Peyer's patch (tissue), 4 donors: ENCODE measurements at regions not wholly inside any gene's neighbourhood (a gene's known extent, or its start where the extent isn't known, plus 50 kb on each side); places are given as distances from the start of the nearest gene placed in this dataset.

Experiments used
- DNase-seq, 3 donors: peaks; one replicate each; pipeline ENCODE4 v3.0.0-alpha.2; 2017 to 2019
- H3K27ac ChIP-seq, 4 donors: fragments of 200-600 bp; sonication (generic); one replicate each; pipeline ENCODE4 v1.5.1; 2016 to 2019
- H3K27me3 ChIP-seq, 2 donors: fragments of 200-600 bp; sonication (generic); one replicate each; pipeline ENCODE4 v1.5.1; 2019
- H3K36me3 ChIP-seq, 3 donors: fragments of 200-600 bp; sonication (generic); one replicate each; pipeline ENCODE4 v1.5.1; 2016 to 2019
- H3K4me1 ChIP-seq, 4 donors: fragments of 200-600 bp; sonication (generic); one replicate each; pipeline ENCODE4 v1.5.1; 2016 to 2019
- H3K4me3 ChIP-seq, 4 donors: fragments of 200-600 bp; sonication (generic); 1 replicate in 3 of 4; 2 replicates in 1 of 4; pipeline ENCODE4 v1.5.1; 2016 to 2019; ENCODE audit warnings: mild to moderate bottlenecking in 1 of 4
- H3K9me3 ChIP-seq, 4 donors: fragments of 200-600 bp; sonication (generic); one replicate each; pipeline ENCODE4 v1.5.1; 2016 to 2019; ENCODE audit warnings: mild to moderate bottlenecking in 1 of 4
- POLR2A ChIP-seq, 2 donors: fragments of 450-650 bp; IDR thresholded peaks; one replicate each; pipeline ENCODE4 v1.5.1; 2017; ENCODE audit warnings: antibody characterized with exemption in 2 of 2, mild to moderate bottlenecking in 2 of 2, moderate library complexity in 2 of 2
- TF ChIP-seq, protein P1 (sequence below), 6 experiments: fragments of 450-650 bp in 4 of 6; fragments of 200-600 bp in 2 of 6; sonication (generic) in 1 of 6; IDR thresholded peaks; one replicate each; pipeline ENCODE4 v1.5.1; 2017 to 2019; ENCODE audit warnings: antibody characterized with exemption in 6 of 6, mild to moderate bottlenecking in 3 of 6, moderate library complexity in 1 of 6

- no peak for DNase-seq
- no peak overlapping the region for H3K27ac ChIP-seq
- no peaks in the 10 kb centered on the region for H3K27me3 ChIP-seq
- H3K9me3 ChIP-seq = no peaks in the 10 kb centered on the region
- TF ChIP-seq, protein P1, sequence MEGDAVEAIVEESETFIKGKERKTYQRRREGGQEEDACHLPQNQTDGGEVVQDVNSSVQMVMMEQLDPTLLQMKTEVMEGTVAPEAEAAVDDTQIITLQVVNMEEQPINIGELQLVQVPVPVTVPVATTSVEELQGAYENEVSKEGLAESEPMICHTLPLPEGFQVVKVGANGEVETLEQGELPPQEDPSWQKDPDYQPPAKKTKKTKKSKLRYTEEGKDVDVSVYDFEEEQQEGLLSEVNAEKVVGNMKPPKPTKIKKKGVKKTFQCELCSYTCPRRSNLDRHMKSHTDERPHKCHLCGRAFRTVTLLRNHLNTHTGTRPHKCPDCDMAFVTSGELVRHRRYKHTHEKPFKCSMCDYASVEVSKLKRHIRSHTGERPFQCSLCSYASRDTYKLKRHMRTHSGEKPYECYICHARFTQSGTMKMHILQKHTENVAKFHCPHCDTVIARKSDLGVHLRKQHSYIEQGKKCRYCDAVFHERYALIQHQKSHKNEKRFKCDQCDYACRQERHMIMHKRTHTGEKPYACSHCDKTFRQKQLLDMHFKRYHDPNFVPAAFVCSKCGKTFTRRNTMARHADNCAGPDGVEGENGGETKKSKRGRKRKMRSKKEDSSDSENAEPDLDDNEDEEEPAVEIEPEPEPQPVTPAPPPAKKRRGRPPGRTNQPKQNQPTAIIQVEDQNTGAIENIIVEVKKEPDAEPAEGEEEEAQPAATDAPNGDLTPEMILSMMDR (IDR thresholded peaks at IDR 0.05) = no peak
- no peak for TF ChIP-seq POLR2A (IDR thresholded peaks at IDR 0.05)
- no peaks in the 10 kb centered on the region for H3K36me3 ChIP-seq
- no peak overlapping the region for H3K4me3 ChIP-seq
- H3K4me1 ChIP-seq = no peaks in the 10 kb centered on the region
These were observed 95.3 kb upstream of the FAM136A start for GRCh38 chr2:70397186-70397585.

DNA sequence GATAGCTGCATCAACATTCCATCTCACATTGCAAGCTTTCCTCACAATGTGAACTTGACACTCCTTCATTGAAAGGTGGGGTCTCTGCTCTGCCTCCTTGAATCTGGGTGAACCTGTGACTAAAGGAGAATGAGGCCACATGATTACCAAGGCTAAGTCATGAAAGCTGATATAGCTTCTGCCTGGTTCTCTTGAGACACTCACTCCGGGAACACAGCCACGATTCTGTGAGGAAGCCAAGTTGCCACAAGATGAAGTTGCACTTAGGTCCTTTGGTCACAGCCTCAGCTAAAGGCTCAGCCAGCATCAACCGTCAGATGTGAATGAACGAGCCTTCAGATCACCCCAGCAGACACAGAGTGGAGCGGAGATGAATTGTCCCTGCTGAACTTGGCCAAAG is 94.7 kb upstream of the FAM136A start:
- no peak overlapping the region for H3K27ac ChIP-seq
- H3K27me3 ChIP-seq = no peaks in the 10 kb centered on the region
- H3K9me3 ChIP-seq = no peaks in the 10 kb centered on the region
- H3K4me1 ChIP-seq = no peaks in the 10 kb centered on the region
- H3K4me3 ChIP-seq = no peak overlapping the region
- no peaks in the 10 kb centered on the region for H3K36me3 ChIP-seq
- DNase-seq = no peak
- no peak for TF ChIP-seq POLR2A (IDR thresholded peaks at IDR 0.05)
- TF ChIP-seq, protein P1 (IDR thresholded peaks at IDR 0.05) = no peak

- no peak for DNase-seq
- H3K36me3 ChIP-seq = no peaks in the 10 kb centered on the region
- TF ChIP-seq, protein P1 (IDR thresholded peaks at IDR 0.05) = no peak
- no peak for TF ChIP-seq POLR2A (IDR thresholded peaks at IDR 0.05)
- no peak overlapping the region for H3K4me3 ChIP-seq
- H3K27ac ChIP-seq = no peak overlapping the region
- no peaks in the 10 kb centered on the region for H3K27me3 ChIP-seq
- no peaks in the 10 kb centered on the region for H3K9me3 ChIP-seq
- H3K4me1 ChIP-seq = no peaks in the 10 kb centered on the region
These were observed 92.0 kb upstream of the FAM136A start for GRCh38 chr2:70393881-70394280.

- Histone ChIP-seq H3K27ac (no peak overlapping the region), H3K4me1 (no peaks in the 10 kb centered on the region), H3K4me3 (no peak overlapping the region), H3K36me3 (no peaks in the 10 kb centered on the region), H3K9me3 (no peaks in the 10 kb centered on the region), H3K27me3 (no peaks in the 10 kb centered on the region)
- TF ChIP-seq, protein P1 (IDR thresholded peaks at IDR 0.05) = no peak
- TF ChIP-seq POLR2A (IDR thresholded peaks at IDR 0.05) = no peak
- no peak for DNase-seq
These were observed 90.1 kb upstream of the FAM136A start for GRCh38 chr2:70391988-70392387.

- no peak for DNase-seq
- Histone ChIP-seq H3K27ac (no peak overlapping the region), H3K36me3 (no peaks in the 10 kb centered on the region), H3K9me3 (no peaks in the 10 kb centered on the region), H3K4me3 (no peak overlapping the region), H3K27me3 (no peaks in the 10 kb centered on the region), H3K4me1 (no peaks in the 10 kb centered on the region)
- TF ChIP-seq, protein P1 (IDR thresholded peaks at IDR 0.05) = no peak
- TF ChIP-seq POLR2A (IDR thresholded peaks at IDR 0.05) = no peak
These were observed 89.4 kb upstream of the FAM136A start for GRCh38 chr2:70391259-70391658.

- TF ChIP-seq POLR2A (IDR thresholded peaks at IDR 0.05) = no peak
- TF ChIP-seq, protein P1 (IDR thresholded peaks at IDR 0.05) = no peak
- no peak for DNase-seq
- no peaks in the 10 kb centered on the region for H3K4me1 ChIP-seq
These were observed 86.9 kb upstream of the FAM136A start for GRCh38 chr2:70388813-70389212.

More at GRCh38 chr2:70388813-70389212, 86.9 kb upstream of the FAM136A start:
- Histone ChIP-seq H3K27ac (no peak overlapping the region), H3K36me3 (no peaks in the 10 kb centered on the region), H3K4me3 (no peak overlapping the region), H3K9me3 (no peaks in the 10 kb centered on the region), H3K27me3 (no peaks in the 10 kb centered on the region)
